ENCODE measurements at regions not wholly inside any gene's neighbourhood (a gene's known extent, or its start where the extent isn't known, plus 50 kb on each side); places are given as distances from the start of the nearest gene placed in this dataset.

GRCh38 chr9:16954040-16954439 is 83.6 kb upstream of the BNC2 start:
- TF ChIP-seq CTCF (IDR thresholded peaks at IDR 0.05), result no peak
- TF ChIP-seq POLR2A (IDR thresholded peaks at IDR 0.05), result no peak

Data from thyroid gland (tissue), 4 donors.